ENCODE measurements at regions not wholly inside any gene's neighbourhood (a gene's known extent, or its start where the extent isn't known, plus 50 kb on each side); places are given as distances from the start of the nearest gene placed in this dataset.

GRCh38 chr3:94965867-94966475 lies 903.1 kb downstream of the NSUN3 start:
- no peaks in the 10 kb centered on the region for H3K4me1 ChIP-seq (ENCODE audit: control insufficient read depth, insufficient read depth, low read length)
- H3K27ac ChIP-seq (ENCODE audit: low read length): no peak overlapping the region
- no peak overlapping the region for H3K4me3 ChIP-seq (ENCODE audit: low read length)
- Mint-ChIP-seq H3K27ac (no peak overlapping the region), H3K36me3 (no peaks in the 10 kb centered on the region), H3K9me3 (peaks cover 12 to 20% of the 10 kb centered on the region in 2 donors), H3K4me3 (no peak overlapping the region), H3K27me3 (ENCODE audit: low read depth in 2 of 2) (no peaks in the 10 kb centered on the region), H3K4me1 (no peaks in the 10 kb centered on the region)
- peaks cover 4% of the 10 kb centered on the region for H3K9me3 ChIP-seq (ENCODE audit: control insufficient read depth, insufficient read depth, low read length)
- WGBS (ENCODE audit: insufficient coverage): 46% methylated on average over 2 of the region's 2 CpGs
- intact Hi-C loops (cut with micrococcal nuclease): no loop called here
- ATAC-seq (no peak), DNase-seq (no peak)
- H3K27me3 ChIP-seq (ENCODE audit: control insufficient read depth, insufficient read depth, low read length): no peaks in the 10 kb centered on the region
- H3K36me3 ChIP-seq (ENCODE audit: control insufficient read depth, insufficient read depth, low read length): no peaks in the 10 kb centered on the region
- no peak for TF ChIP-seq CTCF (IDR thresholded peaks at IDR 0.05)

GRCh38 chr3:94967196-94967595 lies 904.3 kb downstream of the NSUN3 start:
- Mint-ChIP-seq H3K4me1 (no peaks in the 10 kb centered on the region), H3K27ac (no peak overlapping the region), H3K36me3 (no peaks in the 10 kb centered on the region), H3K9me3 (peaks cover 16 to 29% of the 10 kb centered on the region in 2 donors), H3K27me3 (ENCODE audit: low read depth in 2 of 2) (no peaks in the 10 kb centered on the region), H3K4me3 (no peak overlapping the region)
- Histone ChIP-seq H3K36me3 (ENCODE audit: control insufficient read depth, insufficient read depth, low read length) (no peaks in the 10 kb centered on the region), H3K27me3 (ENCODE audit: control insufficient read depth, insufficient read depth, low read length) (no peaks in the 10 kb centered on the region), H3K4me1 (ENCODE audit: control insufficient read depth, insufficient read depth, low read length) (no peaks in the 10 kb centered on the region), H3K27ac (ENCODE audit: low read length) (no peak overlapping the region), H3K4me3 (ENCODE audit: low read length) (no peak overlapping the region), H3K9me3 (ENCODE audit: control insufficient read depth, insufficient read depth, low read length) (peaks cover 4% of the 10 kb centered on the region)
- intact Hi-C loops (cut with micrococcal nuclease): no loop called here
- ATAC-seq (no peak), DNase-seq (no peak)
- WGBS (ENCODE audit: insufficient coverage): 93% methylated on average over 2 of the region's 2 CpGs
- TF ChIP-seq CTCF (IDR thresholded peaks at IDR 0.05): no peak

GRCh38 chr3:94968519-94968918 lies 905.7 kb downstream of the NSUN3 start:
- H3K4me1 ChIP-seq (ENCODE audit: control insufficient read depth, insufficient read depth, low read length): no peaks in the 10 kb centered on the region
- ATAC-seq (no peak), DNase-seq (no peak)
- no peak overlapping the region for H3K27ac ChIP-seq (ENCODE audit: low read length)
- Mint-ChIP-seq H3K9me3 (peaks cover 16 to 29% of the 10 kb centered on the region in 2 donors), H3K4me3 (no peak overlapping the region), H3K4me1 (no peaks in the 10 kb centered on the region), H3K36me3 (no peaks in the 10 kb centered on the region), H3K27ac (no peak overlapping the region), H3K27me3 (ENCODE audit: low read depth in 2 of 2) (no peaks in the 10 kb centered on the region)
- intact Hi-C loops (cut with micrococcal nuclease): no loop called here
- no peak for TF ChIP-seq CTCF (IDR thresholded peaks at IDR 0.05)
- H3K9me3 ChIP-seq (ENCODE audit: control insufficient read depth, insufficient read depth, low read length): peaks cover 8% of the 10 kb centered on the region
- no peaks in the 10 kb centered on the region for H3K36me3 ChIP-seq (ENCODE audit: control insufficient read depth, insufficient read depth, low read length)
- H3K4me3 ChIP-seq (ENCODE audit: low read length): no peak overlapping the region
- no CpG with 5 or more reads among the region's 1 CpG for WGBS (ENCODE audit: insufficient coverage)
- no peaks in the 10 kb centered on the region for H3K27me3 ChIP-seq (ENCODE audit: control insufficient read depth, insufficient read depth, low read length)

- no peak for TF ChIP-seq CTCF (IDR thresholded peaks at IDR 0.05)
- ATAC-seq (no peak), DNase-seq (no peak)
- no peak overlapping the region for H3K4me3 Mint-ChIP-seq
- Histone ChIP-seq H3K4me1 (ENCODE audit: control insufficient read depth, insufficient read depth, low read length) (no peaks in the 10 kb centered on the region), H3K9me3 (ENCODE audit: control insufficient read depth, insufficient read depth, low read length) (peaks cover 6% of the 10 kb centered on the region), H3K27me3 (ENCODE audit: control insufficient read depth, insufficient read depth, low read length) (no peaks in the 10 kb centered on the region), H3K27ac (ENCODE audit: low read length) (no peak overlapping the region), H3K4me3 (ENCODE audit: low read length) (no peak overlapping the region), H3K36me3 (ENCODE audit: control insufficient read depth, insufficient read depth, low read length) (no peaks in the 10 kb centered on the region)
- intact Hi-C loops (cut with micrococcal nuclease): no loop called here
- H3K9me3 Mint-ChIP-seq: peaks cover 17 to 27% of the 10 kb centered on the region in 2 donors
- H3K4me1 Mint-ChIP-seq: no peaks in the 10 kb centered on the region
- WGBS (ENCODE audit: insufficient coverage): no CpG with 5 or more reads among the region's 1 CpG
- peaks cover 6% of the 10 kb centered on the region for H3K36me3 Mint-ChIP-seq
- no peak overlapping the region for H3K27ac Mint-ChIP-seq
- no peaks in the 10 kb centered on the region for H3K27me3 Mint-ChIP-seq (ENCODE audit: low read depth in 2 of 2)
These were observed 909.2 kb downstream of the NSUN3 start for GRCh38 chr3:94972066-94972465.

All from natural killer cell (primary cell).